Breast epithelium (tissue), 4 donors: ENCODE measurements at regions not wholly inside any gene's neighbourhood (a gene's known extent, or its start where the extent isn't known, plus 50 kb on each side); places are given as distances from the start of the nearest gene placed in this dataset.
"Not testable (repeated sequence)": the region's sequence is repeated elsewhere in the genome, so short reads cannot be mapped to it uniquely, and the experiment has no call there.

Experiments
- DNase-seq, 2 donors: peaks; one replicate each; pipeline ENCODE4 v3.0.0-alpha.2; 2019; ENCODE audit warnings: low spot score in 2 of 2
- H3K27ac ChIP-seq, 2 donors: fragments of 200-600 bp; sonication (generic) in 1 of 2; one replicate each; pipeline ENCODE4 v1.5.1; 2016 to 2019; ENCODE audit warnings: mild to moderate bottlenecking in 1 of 2
- H3K27me3 ChIP-seq, 2 donors: fragments of 200-600 bp; sonication (generic) in 1 of 2; one replicate each; pipeline versions ENCODE4 v1.5.1 to v1.6.0; 2017 to 2019; ENCODE audit warnings: control low read depth in 1 of 2, mild to moderate bottlenecking in 1 of 2
- H3K36me3 ChIP-seq: fragments of 200-600 bp; one replicate; pipeline ENCODE4 v1.5.1; 2019
- H3K4me1 ChIP-seq, 2 donors: fragments of 200-600 bp; sonication (generic); one replicate each; pipeline ENCODE4 v1.5.1; 2016 to 2019; ENCODE audit warnings: control low read depth in 1 of 2
- H3K4me3 ChIP-seq, 3 donors: fragments of 200-600 bp; sonication (generic); 1 replicate in 2 of 3; 2 replicates in 1 of 3; pipeline ENCODE4 v1.5.1; 2016 to 2019; ENCODE audit warnings: mild to moderate bottlenecking in 3 of 3, moderate library complexity in 2 of 3
- H3K9me3 ChIP-seq, 2 donors: fragments of 200-600 bp; sonication (generic) in 1 of 2; one replicate each; pipeline ENCODE4 v1.5.1; 2016 to 2019; ENCODE audit warnings: control low read depth in 1 of 2
- CTCF ChIP-seq, 3 donors: fragments of 450-650 bp; IDR thresholded peaks; one replicate each; pipeline ENCODE4 v1.5.1; 2016 to 2017; ENCODE audit warnings: antibody characterized with exemption in 3 of 3, mild to moderate bottlenecking in 3 of 3, moderate library complexity in 3 of 3
- POLR2A ChIP-seq: fragments of 450-650 bp; IDR thresholded peaks from one replicate; pipeline ENCODE4 v1.6.1; 2016; ENCODE audit warnings: antibody characterized with exemption, mild to moderate bottlenecking, moderate library complexity
- POLR2AphosphoS5 ChIP-seq, 3 donors: sonication (generic); formaldehyde crosslinking; IDR thresholded peaks; one replicate each; pipeline ENCODE4 v1.6.1; 2017; ENCODE audit warnings: antibody characterized with exemption in 3 of 3
- intact Hi-C: fragments of 100-400 bp; cut with DNase I; formaldehyde crosslinking; loops from one replicate; pipeline ENCODE4 v1.15.1; 2023; ENCODE audit warnings: low total_unique reads

DNA sequence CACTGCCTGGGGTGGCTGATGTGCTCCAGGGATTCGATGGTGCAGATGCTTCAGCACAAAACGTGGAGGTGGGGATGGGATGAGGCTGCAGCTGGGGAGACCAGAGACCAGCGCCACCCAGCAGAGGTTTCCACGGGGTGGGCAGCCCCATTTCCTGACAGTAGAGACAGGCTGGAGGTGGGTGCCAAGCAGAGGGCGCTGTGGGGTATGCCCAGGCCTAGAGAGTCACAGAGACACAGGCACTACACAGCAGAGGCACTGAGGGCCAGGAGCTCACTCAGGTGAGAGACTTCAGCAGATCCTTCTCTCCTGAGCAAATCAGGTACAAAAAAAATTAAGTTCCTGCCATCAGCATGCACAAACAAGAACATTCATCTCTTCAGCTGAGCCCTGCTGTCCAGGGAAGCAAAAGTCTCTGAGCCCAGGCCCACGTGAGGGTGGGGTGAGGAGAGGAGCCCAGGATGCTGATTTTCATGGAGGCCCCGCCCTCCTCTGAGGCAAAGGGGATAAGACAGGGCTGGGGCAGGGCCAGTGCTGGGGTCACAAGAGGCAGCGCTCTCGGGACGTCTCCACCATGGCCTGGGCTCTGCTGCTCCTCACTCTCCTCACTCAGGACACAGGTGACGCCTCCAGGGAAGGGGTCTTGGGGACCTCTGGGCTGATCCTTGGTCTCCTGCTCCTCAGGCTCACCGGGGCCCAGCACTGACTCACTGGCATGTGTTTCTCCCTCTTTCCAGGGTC is 53.1 kb downstream of the GGTLC2 start:
- H3K4me1 ChIP-seq: no peaks in the 10 kb centered on the region
- no peaks in the 10 kb centered on the region for H3K36me3 ChIP-seq
- no peaks in the 10 kb centered on the region for H3K27me3 ChIP-seq
- no peaks in the 10 kb centered on the region for H3K9me3 ChIP-seq
- intact Hi-C loops: no loop called here
- DNase-seq: no peak
- H3K4me3 ChIP-seq: no peak overlapping the region
- H3K27ac ChIP-seq: no peak overlapping the region
- TF ChIP-seq CTCF (IDR thresholded peaks at IDR 0.05) (no peak), POLR2A (no peak), POLR2AphosphoS5 (IDR thresholded peaks at IDR 0.05) (no peak)

DNA sequence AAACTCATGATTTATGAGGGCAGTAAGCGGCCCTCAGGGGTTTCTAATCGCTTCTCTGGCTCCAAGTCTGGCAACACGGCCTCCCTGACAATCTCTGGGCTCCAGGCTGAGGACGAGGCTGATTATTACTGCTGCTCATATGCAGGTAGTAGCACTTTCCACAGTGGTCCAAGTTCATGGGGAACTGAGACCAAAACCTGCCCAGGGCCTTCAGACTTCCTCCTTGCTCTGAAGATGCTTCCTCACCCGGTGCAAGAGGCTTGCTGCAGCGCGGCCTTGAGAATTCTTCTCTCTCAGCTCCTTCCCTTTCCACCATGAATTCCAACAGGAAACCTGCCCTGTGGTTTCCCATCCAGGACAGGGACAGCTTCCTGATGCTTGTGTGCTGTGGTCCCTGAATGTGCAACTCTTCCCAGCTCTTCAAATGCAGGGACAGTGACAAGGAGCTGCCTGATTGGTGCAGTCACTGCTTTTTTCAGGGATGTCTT is 53.9 kb downstream of the GGTLC2 start:
- Histone ChIP-seq H3K36me3 (no peaks in the 10 kb centered on the region), H3K4me3 (no peak overlapping the region), H3K27me3 (no peaks in the 10 kb centered on the region), H3K27ac (no peak overlapping the region), H3K4me1 (no peaks in the 10 kb centered on the region), H3K9me3 (no peaks in the 10 kb centered on the region)
- no peak for TF ChIP-seq CTCF (IDR thresholded peaks at IDR 0.05)
- TF ChIP-seq POLR2A: no peak
- TF ChIP-seq POLR2AphosphoS5 (IDR thresholded peaks at IDR 0.05): no peak
- intact Hi-C loops: no loop called here
- no peak for DNase-seq

DNA sequence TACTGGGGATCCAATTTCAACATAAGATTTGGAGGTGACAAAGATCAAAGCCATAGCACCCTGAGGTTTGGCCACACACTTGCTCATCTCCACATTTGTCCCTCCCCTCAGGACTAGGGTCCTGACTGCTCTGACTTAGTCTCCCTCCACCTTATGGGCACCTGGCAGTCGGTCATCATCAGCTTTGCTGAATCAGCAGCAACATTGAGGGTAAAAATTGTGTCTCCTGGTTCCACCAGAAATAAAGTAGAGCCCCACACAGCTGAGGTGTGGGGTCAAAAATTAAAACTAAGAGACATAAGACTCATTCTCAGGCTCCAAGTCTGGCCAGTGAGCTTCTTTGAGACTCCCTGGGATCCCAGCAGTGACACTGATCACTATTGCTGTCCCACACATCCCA is 56.2 kb downstream of the GGTLC2 start:
- H3K27me3 ChIP-seq: no peaks in the 10 kb centered on the region
- H3K4me1 ChIP-seq: no peaks in the 10 kb centered on the region
- no peak for DNase-seq
- no peaks in the 10 kb centered on the region for H3K36me3 ChIP-seq
- intact Hi-C loops: no loop called here
- H3K27ac ChIP-seq: no peak overlapping the region
- TF ChIP-seq CTCF (IDR thresholded peaks at IDR 0.05): no peak
- TF ChIP-seq POLR2AphosphoS5 (IDR thresholded peaks at IDR 0.05): no peak
- no peak for TF ChIP-seq POLR2A
- no peaks in the 10 kb centered on the region for H3K9me3 ChIP-seq
- H3K4me3 ChIP-seq: no peak overlapping the region

DNA sequence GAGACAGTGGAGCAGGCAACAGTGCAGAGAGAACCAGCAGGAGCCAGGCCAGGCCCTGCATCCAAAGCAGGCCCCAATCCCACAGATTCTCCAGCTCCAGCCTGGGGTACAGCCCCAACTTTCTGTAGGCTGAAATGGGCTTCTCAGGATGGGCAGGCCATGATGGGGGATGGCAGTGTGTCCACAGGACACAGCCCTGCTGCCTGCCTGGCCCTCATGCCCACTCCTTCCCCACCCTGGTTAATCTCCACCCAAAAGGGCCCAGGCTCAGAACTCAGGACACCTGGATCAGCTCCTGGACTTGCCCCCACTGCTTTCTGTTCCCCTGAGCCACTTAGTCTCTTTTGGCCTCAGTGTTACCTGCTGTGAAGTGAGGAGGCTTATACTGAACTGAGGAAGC is 57.1 kb downstream of the GGTLC2 start:
- DNase-seq, H3K4me3 ChIP-seq, intact Hi-C loops, H3K9me3 ChIP-seq, H3K27me3 ChIP-seq, H3K4me1 ChIP-seq, H3K27ac ChIP-seq, H3K36me3 ChIP-seq: not testable (repeated sequence)

DNA sequence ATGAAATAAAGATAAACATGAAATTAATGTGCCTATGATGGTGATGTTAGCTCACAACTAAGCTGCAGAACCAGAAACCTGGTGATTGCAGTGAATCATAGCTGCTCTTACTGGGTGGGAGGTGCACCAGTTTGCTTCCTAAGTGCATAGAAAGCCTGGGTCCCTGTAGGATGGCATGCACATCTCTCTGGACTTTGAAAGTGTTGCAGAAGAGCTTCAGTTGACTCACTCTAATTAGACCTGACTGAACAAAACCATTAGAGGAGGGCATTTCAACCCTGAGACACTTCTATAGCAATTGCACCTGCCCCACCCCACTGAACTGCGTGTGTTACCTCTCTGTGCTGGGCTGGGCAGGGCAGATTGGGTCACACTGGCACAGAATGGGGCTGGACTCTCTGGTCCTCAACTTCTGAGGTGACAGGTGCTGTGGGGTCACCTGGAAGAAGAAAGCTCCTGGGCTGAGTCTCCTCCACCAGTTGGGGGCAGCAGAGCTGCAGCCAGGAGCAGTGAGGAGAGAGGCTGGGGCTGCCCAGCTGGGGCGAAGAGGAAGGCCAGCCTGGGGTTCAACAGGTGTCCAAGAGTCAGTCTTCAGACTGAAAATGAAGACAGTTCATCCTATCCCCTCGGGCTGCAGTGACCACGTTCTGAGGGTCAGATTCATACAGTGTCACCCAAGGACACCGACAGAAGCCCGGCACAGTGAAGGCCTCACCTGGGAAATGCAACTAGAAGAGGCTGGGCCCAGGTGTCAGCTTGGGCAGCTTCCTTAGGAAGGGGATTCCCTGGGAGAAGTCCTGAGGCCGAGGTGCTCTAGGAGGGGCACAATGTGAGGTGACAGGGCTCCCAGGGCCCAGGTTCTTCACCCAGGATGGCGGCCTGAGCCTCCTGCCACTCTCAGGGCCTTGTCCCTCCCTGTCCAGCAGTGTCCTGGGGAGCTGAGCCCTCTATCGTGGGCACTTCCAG is 58.1 kb downstream of the GGTLC2 start:
- H3K36me3 ChIP-seq: no peaks in the 10 kb centered on the region
- no peak overlapping the region for H3K27ac ChIP-seq
- DNase-seq: no peak
- intact Hi-C loops: no loop called here
- H3K9me3 ChIP-seq: no peaks in the 10 kb centered on the region
- no peak overlapping the region for H3K4me3 ChIP-seq
- TF ChIP-seq POLR2A (no peak), CTCF (IDR thresholded peaks at IDR 0.05) (no peak)
- H3K4me1 ChIP-seq: no peaks in the 10 kb centered on the region
- H3K27me3 ChIP-seq: no peaks in the 10 kb centered on the region
